HEK293 (cell line): ENCODE measurements at regions not wholly inside any gene's neighbourhood (a gene's known extent, or its start where the extent isn't known, plus 50 kb on each side); places are given as distances from the start of the nearest gene placed in this dataset.

ENCODE experiments used
- ZBTB7A ChIP-seq: fragments of 450-650 bp; formaldehyde crosslinking; IDR thresholded peaks from 2 replicates; pipeline ENCODE4 v1.5.1; 2016; ENCODE audit warnings: low read depth, missing biosample characterization, missing genetic modification characterization
- ZNF239 ChIP-seq: fragments of 450-650 bp; formaldehyde crosslinking; IDR thresholded peaks from 2 replicates; pipeline ENCODE4 v1.5.1; 2016; ENCODE audit warnings: missing biosample characterization, missing genetic modification characterization
- TF ChIP-seq, protein P1 (sequence below): fragments of 450-650 bp; formaldehyde crosslinking; IDR thresholded peaks from 2 replicates; pipeline ENCODE4 v1.5.1; 2016; ENCODE audit warnings: missing biosample characterization, missing genetic modification characterization, low read depth
- TF ChIP-seq, protein P2 (sequence below): fragments of 450-650 bp; formaldehyde crosslinking; IDR thresholded peaks from 2 replicates; pipeline ENCODE4 v1.5.1; 2016; ENCODE audit warnings: missing biosample characterization, missing genetic modification characterization

DNA sequence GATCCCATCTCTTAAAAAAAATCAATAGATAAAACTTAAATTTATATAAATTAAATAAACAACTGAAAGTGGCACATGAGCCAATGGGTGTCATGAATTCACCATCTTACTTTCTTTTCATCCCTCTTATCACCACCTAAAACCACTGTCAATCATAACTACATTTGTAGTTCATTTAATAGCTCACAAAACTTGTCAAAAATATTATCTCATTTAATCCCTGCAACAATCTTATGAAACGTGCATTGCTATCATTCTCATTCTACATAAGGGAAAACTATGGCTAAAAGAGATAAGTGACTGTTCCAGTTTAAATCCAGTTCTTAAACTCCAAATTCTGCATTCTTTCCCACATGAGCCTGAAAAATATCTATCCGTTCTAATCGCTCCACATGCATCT lies 80.6 kb upstream of the BEND6 start:
- TF ChIP-seq, protein P1, sequence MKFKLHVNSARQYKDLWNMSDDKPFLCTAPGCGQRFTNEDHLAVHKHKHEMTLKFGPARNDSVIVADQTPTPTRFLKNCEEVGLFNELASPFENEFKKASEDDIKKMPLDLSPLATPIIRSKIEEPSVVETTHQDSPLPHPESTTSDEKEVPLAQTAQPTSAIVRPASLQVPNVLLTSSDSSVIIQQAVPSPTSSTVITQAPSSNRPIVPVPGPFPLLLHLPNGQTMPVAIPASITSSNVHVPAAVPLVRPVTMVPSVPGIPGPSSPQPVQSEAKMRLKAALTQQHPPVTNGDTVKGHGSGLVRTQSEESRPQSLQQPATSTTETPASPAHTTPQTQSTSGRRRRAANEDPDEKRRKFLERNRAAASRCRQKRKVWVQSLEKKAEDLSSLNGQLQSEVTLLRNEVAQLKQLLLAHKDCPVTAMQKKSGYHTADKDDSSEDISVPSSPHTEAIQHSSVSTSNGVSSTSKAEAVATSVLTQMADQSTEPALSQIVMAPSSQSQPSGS (tag by site-specific recombination): no peak
- TF ChIP-seq ZBTB7A (tag by site-specific recombination) (no peak), ZNF239 (tag by site-specific recombination) (no peak)
- TF ChIP-seq, protein P2, sequence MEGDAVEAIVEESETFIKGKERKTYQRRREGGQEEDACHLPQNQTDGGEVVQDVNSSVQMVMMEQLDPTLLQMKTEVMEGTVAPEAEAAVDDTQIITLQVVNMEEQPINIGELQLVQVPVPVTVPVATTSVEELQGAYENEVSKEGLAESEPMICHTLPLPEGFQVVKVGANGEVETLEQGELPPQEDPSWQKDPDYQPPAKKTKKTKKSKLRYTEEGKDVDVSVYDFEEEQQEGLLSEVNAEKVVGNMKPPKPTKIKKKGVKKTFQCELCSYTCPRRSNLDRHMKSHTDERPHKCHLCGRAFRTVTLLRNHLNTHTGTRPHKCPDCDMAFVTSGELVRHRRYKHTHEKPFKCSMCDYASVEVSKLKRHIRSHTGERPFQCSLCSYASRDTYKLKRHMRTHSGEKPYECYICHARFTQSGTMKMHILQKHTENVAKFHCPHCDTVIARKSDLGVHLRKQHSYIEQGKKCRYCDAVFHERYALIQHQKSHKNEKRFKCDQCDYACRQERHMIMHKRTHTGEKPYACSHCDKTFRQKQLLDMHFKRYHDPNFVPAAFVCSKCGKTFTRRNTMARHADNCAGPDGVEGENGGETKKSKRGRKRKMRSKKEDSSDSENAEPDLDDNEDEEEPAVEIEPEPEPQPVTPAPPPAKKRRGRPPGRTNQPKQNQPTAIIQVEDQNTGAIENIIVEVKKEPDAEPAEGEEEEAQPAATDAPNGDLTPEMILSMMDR: no peak
